Fibroblast of the aortic adventitia (primary cell): ENCODE measurements at regions not wholly inside any gene's neighbourhood (a gene's known extent, or its start where the extent isn't known, plus 50 kb on each side); places are given as distances from the start of the nearest gene placed in this dataset.

Source experiments
- DNase-seq: peaks from one replicate; pipeline ENCODE4 v3.0.0-alpha.2; 2010; ENCODE audit warnings: low read depth
- H3K4me3 ChIP-seq: 2 replicates; pipeline ENCODE4 v1.5.1; 2011; ENCODE audit warnings: low read depth, mild to moderate bottlenecking, control low read depth, low read length, moderate library complexity
- TF ChIP-seq, protein P1 (sequence below): IDR thresholded peaks from 2 replicates; pipeline ENCODE4 v1.5.1; 2011; ENCODE audit warnings: mild to moderate bottlenecking, low read length, control low read depth, inconsistent platforms; ENCODE audit not compliant: insufficient read depth

DNA sequence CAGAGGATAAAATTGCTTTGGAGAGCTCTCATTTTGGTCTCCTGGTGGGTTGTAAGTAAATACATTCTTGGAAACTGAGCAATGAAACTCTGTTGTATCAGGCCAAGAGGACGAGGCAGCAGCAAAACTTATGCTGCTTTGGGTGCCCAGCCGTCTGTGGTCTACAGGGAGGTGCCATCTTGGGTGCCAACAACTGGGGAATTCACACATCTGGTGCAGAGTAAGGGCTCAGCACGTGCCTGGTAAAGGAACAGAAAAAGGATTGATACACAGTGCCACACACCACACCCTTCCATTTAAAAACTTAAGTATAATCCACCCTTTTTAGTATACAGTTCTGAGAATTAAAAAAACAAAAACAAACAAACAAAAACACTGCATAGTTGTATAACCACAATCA lies 221.9 kb downstream of the TSN start:
- TF ChIP-seq, protein P1, sequence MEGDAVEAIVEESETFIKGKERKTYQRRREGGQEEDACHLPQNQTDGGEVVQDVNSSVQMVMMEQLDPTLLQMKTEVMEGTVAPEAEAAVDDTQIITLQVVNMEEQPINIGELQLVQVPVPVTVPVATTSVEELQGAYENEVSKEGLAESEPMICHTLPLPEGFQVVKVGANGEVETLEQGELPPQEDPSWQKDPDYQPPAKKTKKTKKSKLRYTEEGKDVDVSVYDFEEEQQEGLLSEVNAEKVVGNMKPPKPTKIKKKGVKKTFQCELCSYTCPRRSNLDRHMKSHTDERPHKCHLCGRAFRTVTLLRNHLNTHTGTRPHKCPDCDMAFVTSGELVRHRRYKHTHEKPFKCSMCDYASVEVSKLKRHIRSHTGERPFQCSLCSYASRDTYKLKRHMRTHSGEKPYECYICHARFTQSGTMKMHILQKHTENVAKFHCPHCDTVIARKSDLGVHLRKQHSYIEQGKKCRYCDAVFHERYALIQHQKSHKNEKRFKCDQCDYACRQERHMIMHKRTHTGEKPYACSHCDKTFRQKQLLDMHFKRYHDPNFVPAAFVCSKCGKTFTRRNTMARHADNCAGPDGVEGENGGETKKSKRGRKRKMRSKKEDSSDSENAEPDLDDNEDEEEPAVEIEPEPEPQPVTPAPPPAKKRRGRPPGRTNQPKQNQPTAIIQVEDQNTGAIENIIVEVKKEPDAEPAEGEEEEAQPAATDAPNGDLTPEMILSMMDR, result no peak
- H3K4me3 ChIP-seq, result no peak overlapping the region
- no peak for DNase-seq

DNA sequence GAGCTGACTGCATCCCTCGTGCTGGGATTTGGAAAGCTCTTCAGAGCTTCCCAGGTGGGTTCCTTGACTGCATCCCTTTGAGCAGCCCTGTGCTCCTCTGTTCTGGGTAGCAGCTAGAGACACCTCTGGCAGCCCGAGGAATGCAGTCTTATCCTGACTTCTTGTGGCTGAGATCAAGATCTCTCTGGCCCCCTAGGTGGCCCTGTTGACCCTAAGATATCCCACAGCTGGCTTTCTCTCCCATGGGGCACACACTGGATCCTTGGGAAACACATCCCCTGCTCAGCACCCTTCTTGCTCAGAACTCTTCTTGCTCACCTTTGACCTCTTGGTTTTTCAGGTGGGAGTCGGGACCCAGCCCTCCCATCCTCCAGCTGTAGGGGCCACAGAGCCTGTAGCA lies 237.2 kb downstream of the TSN start:
- TF ChIP-seq, protein P1, result no peak
- no peak for DNase-seq
- no peak overlapping the region for H3K4me3 ChIP-seq

DNA sequence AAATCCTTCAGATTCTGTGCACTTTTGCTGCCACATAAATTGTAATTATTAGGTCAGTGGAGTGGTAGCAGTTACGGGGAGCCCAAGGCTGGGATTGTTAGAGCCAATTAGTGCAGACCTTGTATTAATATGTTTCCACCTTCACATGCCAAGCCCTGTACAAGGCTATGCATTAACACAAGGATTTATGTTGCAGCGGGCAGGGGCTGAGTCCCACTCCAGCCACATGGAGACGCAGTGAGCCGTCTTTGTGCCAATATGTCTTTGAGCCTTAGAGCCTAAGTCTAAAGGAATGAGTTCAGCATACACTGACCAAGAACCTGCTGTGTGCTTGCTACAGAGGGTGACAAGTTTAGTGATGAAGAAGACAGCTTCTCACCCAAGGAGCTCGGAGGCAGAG lies 238.2 kb downstream of the TSN start:
- DNase-seq, result no peak
- H3K4me3 ChIP-seq, result no peak overlapping the region
- TF ChIP-seq, protein P1, result no peak

DNA sequence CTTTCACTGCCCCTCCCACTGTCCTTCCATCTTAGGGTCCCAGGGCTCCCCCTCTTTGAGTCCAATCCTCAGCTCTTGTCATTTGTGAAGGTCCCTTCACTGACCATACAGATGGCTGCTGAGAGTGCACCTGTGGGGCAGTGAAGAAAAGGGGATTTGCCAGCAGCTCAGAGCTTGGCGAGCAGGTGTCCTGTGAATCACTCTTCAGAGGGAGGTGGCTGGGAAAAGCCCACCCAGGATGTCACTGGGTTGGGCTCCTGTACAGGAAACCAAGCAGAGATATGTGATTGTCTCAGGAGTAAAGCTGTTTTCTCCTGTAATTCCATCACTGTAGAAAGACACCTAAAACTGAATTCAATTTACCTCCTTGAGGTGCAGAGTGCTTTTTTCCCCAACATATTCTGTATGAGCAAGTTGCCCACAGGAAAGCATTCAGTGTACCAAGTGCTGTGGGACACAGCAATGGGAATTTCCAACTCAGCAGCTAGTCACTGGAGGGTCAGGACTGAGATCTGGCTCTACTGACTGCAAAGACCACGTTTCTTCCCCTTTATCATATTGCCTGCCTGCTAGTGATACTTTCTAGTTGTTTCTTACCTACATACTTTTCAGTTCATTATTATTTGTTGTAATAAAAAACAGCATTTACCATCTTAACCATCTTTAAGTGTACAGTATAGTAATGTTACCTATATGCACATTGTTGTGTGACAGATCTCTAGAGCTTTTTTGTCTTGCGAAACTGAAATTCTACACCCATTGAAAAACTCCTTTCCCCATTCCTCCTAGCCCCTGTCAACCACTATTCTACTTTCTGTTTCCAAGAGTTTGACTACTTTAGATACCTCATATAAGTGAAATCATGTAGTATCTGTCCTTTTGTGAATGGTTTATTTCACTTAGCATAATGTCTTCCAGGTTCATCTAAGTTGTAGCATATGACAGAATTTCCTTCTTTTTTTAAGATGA lies 239.1 kb downstream of the TSN start:
- no peak overlapping the region for H3K4me3 ChIP-seq
- no peak for DNase-seq
- TF ChIP-seq, protein P1, result no peak

DNA sequence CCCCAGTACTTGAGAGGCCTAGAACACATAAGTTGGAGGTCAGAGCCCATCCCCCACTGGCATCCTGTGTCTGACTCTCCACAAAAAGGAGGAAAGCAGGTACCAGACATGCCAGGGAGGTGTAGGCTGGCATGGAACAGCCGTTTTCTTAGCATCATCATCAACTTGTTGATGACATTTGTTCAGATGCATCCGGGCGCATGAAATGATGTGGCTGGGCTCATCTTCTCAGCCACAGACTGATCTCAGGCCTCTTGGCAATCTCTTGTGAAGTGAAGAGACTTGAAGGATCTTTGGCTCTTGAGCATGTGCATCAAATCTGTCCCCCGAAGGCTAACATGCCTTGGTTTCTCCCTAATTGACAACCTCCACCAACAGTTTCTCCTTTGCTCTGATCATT lies 243.3 kb downstream of the TSN start:
- no peak overlapping the region for H3K4me3 ChIP-seq
- no peak for DNase-seq
- TF ChIP-seq, protein P1, result no peak

DNA sequence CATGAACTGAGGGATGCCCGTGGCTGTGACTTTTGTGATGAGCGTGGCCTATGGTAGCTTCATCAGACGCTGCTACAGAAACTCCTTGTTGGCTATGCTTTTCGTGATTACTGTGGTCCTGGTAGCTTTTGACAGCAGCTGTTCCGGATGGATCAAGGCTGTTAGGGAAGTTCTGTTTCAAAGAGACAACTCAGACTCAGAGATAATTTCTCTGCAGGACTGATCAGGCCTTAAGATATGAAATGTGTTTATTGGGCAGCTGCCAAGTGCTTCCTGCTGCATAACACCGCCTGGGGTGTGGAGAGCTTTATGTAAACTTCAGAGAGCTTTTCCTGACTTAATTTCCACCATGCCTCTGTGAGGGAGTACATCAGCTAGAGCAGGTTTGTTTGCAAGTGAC lies 243.8 kb downstream of the TSN start:
- TF ChIP-seq, protein P1, result no peak
- H3K4me3 ChIP-seq, result no peak overlapping the region
- DNase-seq, result peak; percentile 4
